ENCODE measurements at regions not wholly inside any gene's neighbourhood (a gene's known extent, or its start where the extent isn't known, plus 50 kb on each side); places are given as distances from the start of the nearest gene placed in this dataset.

- no peak for DNase-seq
Observed at GRCh38 chr5:30698217-30698616, 495.3 kb upstream of the CDH6 start.

GRCh38 chr5:30693326-30693725 lies 500.2 kb upstream of the CDH6 start:
- no peak for DNase-seq

GRCh38 chr5:30690931-30691330 lies 502.6 kb upstream of the CDH6 start:
- no peak for DNase-seq

- no peak for DNase-seq
Observed at GRCh38 chr5:30687461-30687860, 506.0 kb upstream of the CDH6 start.

- no peak for DNase-seq
Observed at GRCh38 chr5:30686530-30686929, 507.0 kb upstream of the CDH6 start.

- no peak for DNase-seq
Observed at GRCh38 chr5:30676223-30676840, 517.2 kb upstream of the CDH6 start.

GRCh38 chr5:30667293-30667692 lies 526.2 kb upstream of the CDH6 start:
- no peak for DNase-seq

GRCh38 chr5:30663536-30663935 lies 530.0 kb upstream of the CDH6 start:
- no peak for DNase-seq

- DNase-seq: no peak
Observed at GRCh38 chr5:30662373-30662772, 531.1 kb upstream of the CDH6 start.

- DNase-seq: no peak
Observed at GRCh38 chr5:30661730-30662129, 531.8 kb upstream of the CDH6 start.

- no peak for DNase-seq
Observed at GRCh38 chr5:30659417-30659816, 534.1 kb upstream of the CDH6 start.

- DNase-seq: no peak
Observed at GRCh38 chr5:30650311-30650710, 543.2 kb upstream of the CDH6 start.

GRCh38 chr5:30638899-30639298 lies 554.6 kb upstream of the CDH6 start:
- no peak for DNase-seq

GRCh38 chr5:30627945-30628344 lies 565.5 kb upstream of the CDH6 start:
- no peak for DNase-seq

- no peak for DNase-seq
Observed at GRCh38 chr5:30626557-30626956, 566.9 kb upstream of the CDH6 start.

GRCh38 chr5:30620481-30621085 lies 572.9 kb upstream of the CDH6 start:
- no peak for DNase-seq

GRCh38 chr5:30608501-30608900 lies 585.0 kb upstream of the CDH6 start:
- DNase-seq: no peak

- DNase-seq: no peak
Observed at GRCh38 chr5:30607301-30607894, 586.1 kb upstream of the CDH6 start.

GRCh38 chr5:30605693-30606268 lies 587.7 kb upstream of the CDH6 start:
- DNase-seq: no peak

GRCh38 chr5:30604648-30605262 lies 588.7 kb upstream of the CDH6 start:
- DNase-seq: no peak

- no peak for DNase-seq
Observed at GRCh38 chr5:30600892-30601291, 592.6 kb upstream of the CDH6 start.

- no peak for DNase-seq
Observed at GRCh38 chr5:30596495-30597064, 596.9 kb upstream of the CDH6 start.

- no peak for DNase-seq
Observed at GRCh38 chr5:30594331-30594730, 599.2 kb upstream of the CDH6 start.

- DNase-seq: no peak
Observed at GRCh38 chr5:30592833-30593232, 600.7 kb upstream of the CDH6 start.
